LNCAP (cell line): ENCODE measurements at regions not wholly inside any gene's neighbourhood (a gene's known extent, or its start where the extent isn't known, plus 50 kb on each side); places are given as distances from the start of the nearest gene placed in this dataset.
A peak's percentile ranks its signal among the peaks of the same experiment; 100 is the strongest.

Experiments used
- TF ChIP-seq, protein P1 (sequence below): fragments of 450-650 bp; IDR thresholded peaks from 2 replicates; pipeline ENCODE4 v1.5.1; 2017; ENCODE audit warnings: mild to moderate bottlenecking

DNA sequence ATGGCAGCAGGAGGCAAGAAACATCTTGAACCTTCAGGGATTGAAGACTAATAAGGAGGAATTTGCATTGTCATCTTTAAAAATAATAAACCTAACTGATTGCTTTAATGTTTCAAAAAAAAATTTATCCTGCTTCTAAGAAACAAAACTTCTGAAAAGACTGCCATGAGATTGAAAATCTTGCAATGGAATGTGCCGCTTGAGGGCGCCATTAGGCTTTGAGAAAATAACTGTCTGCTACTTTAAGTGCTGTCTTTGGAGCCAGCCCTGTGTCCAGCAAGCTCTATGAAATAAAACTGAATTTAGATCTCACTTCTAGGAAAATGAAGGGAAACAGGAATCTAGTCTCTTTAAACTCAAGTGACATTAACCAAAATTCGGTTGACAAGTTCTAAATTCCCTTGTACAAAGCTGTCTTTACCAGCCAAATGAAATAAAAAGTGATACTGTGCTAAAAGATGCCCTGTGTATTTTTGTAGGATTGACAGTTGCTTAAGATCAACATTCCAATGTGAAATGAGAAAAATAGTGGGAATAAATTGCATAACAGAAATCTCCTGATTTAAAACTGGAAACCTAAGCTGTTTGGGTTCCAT lies 79.4 kb downstream of the ESM1 start:
- TF ChIP-seq, protein P1, sequence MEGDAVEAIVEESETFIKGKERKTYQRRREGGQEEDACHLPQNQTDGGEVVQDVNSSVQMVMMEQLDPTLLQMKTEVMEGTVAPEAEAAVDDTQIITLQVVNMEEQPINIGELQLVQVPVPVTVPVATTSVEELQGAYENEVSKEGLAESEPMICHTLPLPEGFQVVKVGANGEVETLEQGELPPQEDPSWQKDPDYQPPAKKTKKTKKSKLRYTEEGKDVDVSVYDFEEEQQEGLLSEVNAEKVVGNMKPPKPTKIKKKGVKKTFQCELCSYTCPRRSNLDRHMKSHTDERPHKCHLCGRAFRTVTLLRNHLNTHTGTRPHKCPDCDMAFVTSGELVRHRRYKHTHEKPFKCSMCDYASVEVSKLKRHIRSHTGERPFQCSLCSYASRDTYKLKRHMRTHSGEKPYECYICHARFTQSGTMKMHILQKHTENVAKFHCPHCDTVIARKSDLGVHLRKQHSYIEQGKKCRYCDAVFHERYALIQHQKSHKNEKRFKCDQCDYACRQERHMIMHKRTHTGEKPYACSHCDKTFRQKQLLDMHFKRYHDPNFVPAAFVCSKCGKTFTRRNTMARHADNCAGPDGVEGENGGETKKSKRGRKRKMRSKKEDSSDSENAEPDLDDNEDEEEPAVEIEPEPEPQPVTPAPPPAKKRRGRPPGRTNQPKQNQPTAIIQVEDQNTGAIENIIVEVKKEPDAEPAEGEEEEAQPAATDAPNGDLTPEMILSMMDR: peak; percentile 80

DNA sequence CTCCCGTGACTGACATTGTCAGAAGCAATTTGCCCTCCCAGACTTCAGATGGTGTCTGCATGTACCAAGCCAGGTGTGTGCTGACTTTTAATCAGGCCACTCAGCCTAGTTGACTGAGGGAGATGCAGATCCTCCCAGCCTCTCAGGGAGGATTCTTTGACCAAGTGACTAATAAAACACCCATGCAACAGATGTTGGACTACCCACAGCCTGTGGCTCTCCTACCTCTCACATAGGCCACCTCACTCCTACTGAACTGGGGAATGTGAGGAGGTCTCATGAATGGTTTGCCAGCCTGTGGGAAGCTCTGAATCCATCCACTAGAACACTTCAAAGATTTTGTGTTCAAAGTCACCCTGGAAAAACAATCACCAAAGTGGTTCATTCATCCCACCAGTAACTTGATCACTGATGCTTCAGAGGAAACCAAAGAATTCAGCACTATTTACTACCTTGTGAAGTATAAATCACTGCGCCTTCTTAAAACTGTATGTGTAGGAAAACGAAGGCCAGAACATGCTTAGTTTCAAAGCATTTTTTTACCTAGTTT lies 80.1 kb downstream of the ESM1 start:
- TF ChIP-seq, protein P1: no peak

DNA sequence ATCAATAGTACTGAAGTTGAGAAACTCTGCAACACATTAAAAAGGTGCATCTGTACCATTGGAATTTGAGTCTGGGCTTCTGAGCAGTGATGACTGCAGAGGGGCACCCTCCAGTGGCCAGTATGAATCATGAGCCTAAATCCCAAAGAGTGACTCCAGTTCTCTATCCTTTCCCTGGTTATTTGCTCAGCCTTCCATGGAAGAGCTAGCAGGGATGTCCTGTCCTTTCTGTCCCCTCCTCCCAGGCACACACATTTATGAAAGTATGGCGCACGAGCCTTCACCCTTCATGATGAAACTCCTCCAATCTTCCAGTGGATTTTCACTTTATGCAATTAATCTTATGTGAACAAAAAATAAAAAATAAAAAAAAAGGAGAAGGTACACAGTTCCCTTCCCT lies 81.0 kb downstream of the ESM1 start:
- TF ChIP-seq, protein P1: peak; percentile 54; the same call in 1 of the 2 replicates

DNA sequence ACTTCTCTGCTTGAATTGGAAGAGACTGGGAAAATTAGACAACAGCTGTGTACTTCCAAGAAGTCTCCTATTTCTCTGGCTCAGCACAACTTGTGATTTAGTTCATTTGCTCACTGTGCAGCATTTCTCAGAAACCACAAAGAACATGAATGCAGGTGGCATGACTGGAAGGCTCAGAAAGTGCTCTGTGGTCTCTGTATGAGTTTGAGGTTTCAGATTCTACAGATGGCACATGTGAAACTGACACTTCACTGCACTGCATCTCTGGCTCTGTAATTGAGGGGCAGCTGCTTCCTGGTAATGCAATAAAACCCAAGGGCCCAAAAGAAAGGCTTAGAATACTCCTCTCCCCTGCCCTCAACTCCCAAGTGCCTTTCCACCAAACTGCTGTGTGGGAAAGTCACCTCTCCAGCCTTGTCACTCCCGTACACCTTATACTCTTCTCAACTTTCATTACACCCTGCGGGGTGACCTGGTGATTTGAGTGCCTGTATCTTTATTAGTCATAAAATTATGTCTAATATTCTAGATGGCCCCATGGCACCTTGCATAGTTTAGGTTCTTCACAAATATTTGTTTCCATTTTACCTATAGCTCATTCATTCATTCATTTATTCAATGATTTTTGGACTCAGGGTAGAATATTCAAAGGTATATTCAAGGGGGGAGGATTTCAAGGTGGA lies 82.5 kb downstream of the ESM1 start:
- TF ChIP-seq, protein P1: no peak

DNA sequence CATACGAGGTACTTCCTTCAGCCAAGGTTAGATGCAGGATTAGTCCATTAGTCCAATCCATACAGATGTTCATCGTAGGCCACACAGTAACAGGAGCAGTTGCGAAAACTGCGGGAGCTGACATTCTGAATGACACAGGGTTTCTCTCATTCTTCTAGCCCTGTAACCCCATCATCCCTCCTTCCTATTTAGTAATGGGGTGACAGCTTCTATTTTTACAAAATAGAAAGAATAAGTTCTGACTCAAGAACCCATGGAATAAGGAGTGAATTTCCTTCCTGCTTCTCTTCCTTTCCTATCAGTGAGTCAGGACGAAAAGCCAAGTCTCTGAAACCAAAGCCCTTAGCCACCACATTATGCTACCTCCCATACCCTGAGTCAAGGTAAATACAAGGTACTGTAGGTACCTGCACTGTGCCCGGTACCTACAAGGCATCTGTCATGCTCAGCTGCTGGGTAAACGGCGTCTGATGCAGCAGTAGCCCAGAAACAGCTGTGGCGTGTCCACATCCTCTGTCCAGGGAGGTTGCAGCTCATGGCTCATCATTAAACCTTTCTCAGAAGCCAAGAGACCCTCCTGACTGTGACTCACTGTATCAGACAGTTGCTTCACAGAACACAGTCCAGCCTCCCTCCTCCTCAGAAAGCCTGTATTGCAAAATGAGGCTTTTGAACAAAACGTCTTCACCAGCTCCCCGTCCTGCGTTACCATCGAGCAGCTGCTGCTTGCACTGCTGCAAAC lies 84.2 kb downstream of the ESM1 start:
- TF ChIP-seq, protein P1: no peak

DNA sequence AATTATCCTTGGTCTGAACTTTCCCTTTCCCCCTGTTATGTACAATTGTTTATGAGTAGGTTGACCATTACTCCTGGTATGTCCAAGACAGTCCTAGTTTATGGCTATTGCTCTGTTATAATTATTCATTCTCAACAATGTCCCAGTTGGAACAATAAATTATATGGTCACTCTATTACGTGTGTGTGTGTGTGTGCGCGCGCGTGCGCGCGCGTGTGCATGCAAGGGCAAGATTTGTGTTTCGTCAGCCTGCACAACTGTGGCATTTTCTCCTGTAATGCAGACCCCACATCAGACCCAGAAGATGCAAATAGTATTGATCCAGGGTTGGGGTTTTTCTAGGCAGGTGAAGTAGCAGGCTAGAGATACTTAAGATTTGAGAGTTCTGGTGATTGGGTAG lies 88.4 kb downstream of the ESM1 start:
- TF ChIP-seq, protein P1: no peak

DNA sequence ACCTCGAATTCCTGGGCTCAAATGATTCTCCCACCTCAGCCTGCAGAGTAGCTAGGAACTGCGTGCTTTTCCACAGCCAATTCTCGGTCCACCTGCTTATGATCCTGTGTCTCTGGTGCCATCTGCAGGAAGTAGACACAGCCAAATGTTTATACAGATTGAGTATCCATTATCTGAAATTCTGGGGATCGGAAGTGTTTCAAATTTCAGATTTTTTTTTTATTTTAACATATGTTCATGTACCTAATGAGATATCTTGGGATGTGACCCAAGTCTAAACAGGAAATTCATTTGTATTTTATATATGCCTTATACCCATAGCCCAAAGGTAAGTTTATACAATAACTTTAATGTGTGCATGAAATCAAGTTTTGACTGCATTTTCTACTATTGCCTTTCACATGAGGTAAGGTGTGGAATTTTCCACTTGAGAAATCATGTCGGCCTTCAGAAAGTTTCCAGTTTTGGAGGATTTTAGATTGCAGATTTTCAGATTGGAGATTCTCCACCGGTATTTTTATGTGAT lies 89.5 kb downstream of the ESM1 start:
- TF ChIP-seq, protein P1: peak; percentile 72
